GM12874 (cell line): ENCODE measurements at regions not wholly inside any gene's neighbourhood (a gene's known extent, or its start where the extent isn't known, plus 50 kb on each side); places are given as distances from the start of the nearest gene placed in this dataset.

Experiments used
- CTCF ChIP-seq: IDR thresholded peaks from 2 replicates; pipeline ENCODE4 v1.5.1; 2011; ENCODE audit warnings: low read depth, mild to moderate bottlenecking, control low read depth, low read length, moderate library complexity; ENCODE audit not compliant: insufficient read depth

DNA sequence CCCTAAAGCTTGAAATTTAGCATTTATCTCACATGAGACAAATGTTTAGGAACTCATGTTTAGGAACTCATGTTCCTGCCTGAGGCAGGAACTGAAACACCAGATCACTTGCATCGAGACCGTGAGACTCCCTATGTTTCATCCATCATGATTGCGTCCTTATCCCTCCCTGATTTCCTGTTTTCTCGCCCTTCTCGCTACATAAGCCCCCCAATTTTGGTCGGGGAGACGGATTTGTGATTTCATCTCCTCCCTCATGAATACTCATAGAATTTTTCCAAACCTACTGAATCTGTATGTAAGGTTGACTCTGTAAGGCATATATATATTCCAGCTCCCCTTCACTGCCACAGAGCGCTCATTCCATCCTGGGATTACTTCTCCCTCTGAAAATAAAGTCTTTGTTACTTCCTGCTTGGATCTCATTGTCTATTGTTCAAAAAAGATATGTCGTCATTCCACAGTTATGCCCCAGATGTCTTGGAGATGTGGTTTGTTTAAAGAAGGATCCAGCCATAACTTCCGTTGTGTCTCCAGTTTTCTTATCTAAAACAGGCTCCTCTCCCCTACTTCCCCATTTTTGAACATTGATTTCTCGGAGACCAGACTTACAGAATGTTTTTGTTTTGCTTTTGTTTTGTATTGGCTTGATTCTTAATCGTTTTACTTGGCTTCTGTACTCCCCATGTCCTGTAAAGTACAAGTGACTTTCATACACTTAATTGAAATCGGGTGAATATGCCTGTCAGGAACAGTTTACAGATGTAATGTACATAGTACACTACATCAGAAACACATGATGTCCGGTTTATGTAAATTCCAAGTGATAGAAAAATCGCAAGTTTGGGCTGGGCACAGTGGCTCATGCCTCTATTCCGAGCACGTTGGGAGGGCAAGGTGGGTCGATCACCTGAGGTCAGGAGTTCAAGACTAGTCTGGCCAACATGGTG is 118.7 kb downstream of the HFE start:
- no peak for TF ChIP-seq CTCF

DNA sequence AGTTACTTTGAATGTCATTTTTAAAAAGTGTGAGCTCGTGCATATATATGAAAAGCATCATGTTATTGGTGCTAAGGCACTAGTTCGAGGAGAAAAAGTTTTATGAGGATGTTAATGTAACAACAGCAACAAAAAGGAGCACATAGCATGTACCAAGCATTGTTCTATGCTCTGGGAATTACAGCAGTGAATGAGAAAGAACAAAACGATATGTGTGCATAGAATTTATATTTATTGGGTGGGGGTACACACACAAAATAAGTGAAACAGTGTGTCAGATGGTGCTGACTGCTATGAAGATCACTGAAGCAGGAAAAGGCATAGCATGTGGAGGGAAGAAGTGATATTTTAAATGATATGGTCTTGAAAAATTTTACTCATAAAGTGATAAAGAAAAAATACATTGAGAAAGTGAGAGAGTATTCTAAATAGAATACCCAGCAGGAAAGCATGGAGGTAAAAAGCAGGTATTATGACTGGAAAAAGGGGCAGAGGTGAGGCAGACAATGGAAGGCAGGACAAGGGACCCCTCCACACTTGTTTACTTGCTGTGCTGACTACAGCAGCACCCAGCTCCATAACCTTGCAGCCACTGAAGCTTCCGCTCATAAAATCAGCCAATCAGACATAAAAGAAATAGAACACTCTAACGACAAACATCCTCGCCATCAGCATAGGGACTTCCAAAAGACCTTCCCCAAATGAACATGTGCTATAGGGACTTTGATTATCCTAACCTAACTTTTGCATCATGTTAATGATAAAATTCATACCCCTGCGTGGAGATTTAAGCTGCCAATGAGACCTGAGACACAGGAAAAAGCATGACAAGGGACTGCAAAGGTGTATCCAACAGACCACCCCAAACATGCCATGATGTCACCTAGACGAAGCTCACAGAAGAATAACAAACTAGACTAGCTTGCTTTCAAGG is 119.9 kb downstream of the HFE start:
- TF ChIP-seq CTCF: no peak

DNA sequence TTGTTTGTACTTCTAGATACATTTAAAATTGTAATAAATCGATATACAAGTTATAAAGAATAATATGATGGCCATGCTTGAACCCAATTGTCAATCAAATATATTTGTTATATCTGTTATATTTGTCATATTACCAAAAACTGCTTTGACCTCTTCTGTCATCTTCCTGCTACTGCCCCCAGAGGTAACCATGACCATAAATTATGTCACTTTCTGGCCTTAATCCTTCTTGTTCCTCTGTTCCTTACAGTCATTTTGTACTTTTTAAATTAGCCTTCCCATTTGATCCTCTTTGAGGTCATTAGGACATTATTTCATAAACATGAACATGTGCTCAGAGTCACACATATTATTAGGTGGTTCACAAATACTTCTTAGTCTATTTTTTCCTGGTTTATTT is 124.7 kb downstream of the HFE start:
- 0 out of 2 replicates have a peak, but pooled peaks have one; percentile 2 for TF ChIP-seq CTCF

DNA sequence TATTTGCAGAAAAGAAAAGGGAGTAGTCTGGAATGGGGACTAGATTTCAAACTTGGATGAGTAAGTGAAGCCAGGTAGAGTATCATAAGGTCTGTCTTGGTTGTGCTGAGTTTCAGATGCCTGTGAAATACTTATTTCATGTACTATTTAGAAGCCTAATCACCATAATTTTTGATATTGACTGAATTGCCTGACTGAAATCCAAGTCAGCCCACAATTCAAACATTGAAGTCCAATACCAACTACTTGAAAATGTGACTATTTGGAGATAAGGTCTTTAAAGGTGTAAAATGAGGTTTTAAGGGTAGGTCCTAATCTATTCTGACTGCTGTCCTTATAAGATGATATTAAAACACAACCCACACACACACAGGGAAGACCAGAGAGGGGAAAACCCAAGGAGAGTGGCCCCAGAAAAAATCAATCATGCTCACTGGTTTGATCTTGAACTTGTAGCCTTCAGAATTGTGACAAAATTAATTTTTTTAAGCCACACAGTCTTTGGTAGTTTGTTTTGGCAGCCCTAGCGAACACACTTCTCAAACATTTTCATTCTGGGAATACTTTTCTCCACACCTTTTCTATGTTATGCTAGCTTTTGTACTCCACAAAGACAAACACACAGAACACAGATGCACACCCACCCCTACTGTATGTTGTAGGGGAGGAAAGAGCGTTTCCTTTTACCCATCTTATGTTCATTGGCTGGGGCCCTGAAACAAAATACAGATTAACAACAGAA is 126.3 kb downstream of the HFE start:
- TF ChIP-seq CTCF: no peak

- no peak for TF ChIP-seq CTCF
These were observed 127.8 kb downstream of the HFE start for GRCh38 chr6:26214803-26215584.

GRCh38 chr6:26215585-26216358 is 128.5 kb downstream of the HFE start:
- no peak for TF ChIP-seq CTCF
